ENCODE measurements at regions not wholly inside any gene's neighbourhood (a gene's known extent, or its start where the extent isn't known, plus 50 kb on each side); places are given as distances from the start of the nearest gene placed in this dataset.

- TF ChIP-seq ZNF224 (CRISPR knock-in tag; IDR thresholded peaks at IDR 0.05) (0 out of 2 replicates have a peak, but pooled peaks have one; percentile 31), ZNF329 (CRISPR knock-in tag; IDR thresholded peaks at IDR 0.05; ENCODE audit: low read depth) (0 out of 2 replicates have a peak, but pooled peaks have one; percentile 57), YY1 (IDR thresholded peaks at IDR 0.05; ENCODE audit: insufficient read depth, insufficient replicate concordance, low read depth, low read length) (peak; percentile 76), UBTF (CRISPR knock-in tag; IDR thresholded peaks at IDR 0.05) (peak; percentile 52; the same call in 1 of the 2 replicates), ARNT (IDR thresholded peaks at IDR 0.05) (no peak), GATA4 (IDR thresholded peaks at IDR 0.05; ENCODE audit: borderline replicate concordance, low read depth) (no peak), CTCF (CRISPR knock-in tag; IDR thresholded peaks at IDR 0.05) (peak; percentile 100), HNRNPUL1 (IDR thresholded peaks at IDR 0.05; ENCODE audit: low read depth, low read length) (no peak), ZNF709 (CRISPR knock-in tag; IDR thresholded peaks at IDR 0.05) (peak; percentile 88), TFE3 (CRISPR knock-in tag; IDR thresholded peaks at IDR 0.05) (0 out of 2 replicates have a peak, but pooled peaks have one; percentile 45), DNMT1 (CRISPR knock-in tag; IDR thresholded peaks at IDR 0.05) (peak; percentile 99), MAX (IDR thresholded peaks at IDR 0.05) (peak; percentile 79), ZNF552 (CRISPR knock-in tag; IDR thresholded peaks at IDR 0.05; ENCODE audit: borderline replicate concordance) (peak; percentile 39; the same call in 1 of the 2 replicates), ZNF670 (CRISPR knock-in tag; IDR thresholded peaks at IDR 0.05; ENCODE audit: borderline replicate concordance) (no peak), GPN1 (CRISPR knock-in tag; IDR thresholded peaks at IDR 0.05; ENCODE audit: borderline replicate concordance) (no peak), ZNF282 (IDR thresholded peaks at IDR 0.05; ENCODE audit: partially characterized antibody) (no peak), ZNF496 (CRISPR knock-in tag; IDR thresholded peaks at IDR 0.05; ENCODE audit: insufficient replicate concordance) (no peak), CCAR2 (optimal IDR thresholded peaks at IDR 0.05; ENCODE audit: low read depth, low read length) (peak; percentile 24), ZNF446 (CRISPR knock-in tag; IDR thresholded peaks at IDR 0.05) (no peak), ZNF432 (CRISPR knock-in tag; IDR thresholded peaks at IDR 0.05; ENCODE audit: borderline replicate concordance) (no peak), GATAD1 (CRISPR knock-in tag; IDR thresholded peaks at IDR 0.05) (peak; percentile 72; the same call in 1 of the 2 replicates), ZNF281 (CRISPR knock-in tag; IDR thresholded peaks at IDR 0.05; ENCODE audit: borderline replicate concordance) (peak; percentile 62; the same call in 1 of the 2 replicates)
These were observed 279.1 kb downstream of the TTC6 start (continued) for GRCh38 chr14:37874429-37875109.
